G401 (cell line): ENCODE measurements at regions not wholly inside any gene's neighbourhood (a gene's known extent, or its start where the extent isn't known, plus 50 kb on each side); places are given as distances from the start of the nearest gene placed in this dataset.
"Not testable (repeated sequence)": the region's sequence is repeated elsewhere in the genome, so short reads cannot be mapped to it uniquely, and the experiment has no call there.

Experiments
- DNase-seq: peaks from one replicate; pipeline ENCODE4 v3.0.0-alpha.2; 2015; ENCODE audit warnings: low spot score
- in situ Hi-C: cut with HindIII; loops from 2 replicates; pipeline ENCODE4 v1.10.0; 2016; ENCODE audit warnings: low sequenced_read_pairs, mixed read lengths

DNA sequence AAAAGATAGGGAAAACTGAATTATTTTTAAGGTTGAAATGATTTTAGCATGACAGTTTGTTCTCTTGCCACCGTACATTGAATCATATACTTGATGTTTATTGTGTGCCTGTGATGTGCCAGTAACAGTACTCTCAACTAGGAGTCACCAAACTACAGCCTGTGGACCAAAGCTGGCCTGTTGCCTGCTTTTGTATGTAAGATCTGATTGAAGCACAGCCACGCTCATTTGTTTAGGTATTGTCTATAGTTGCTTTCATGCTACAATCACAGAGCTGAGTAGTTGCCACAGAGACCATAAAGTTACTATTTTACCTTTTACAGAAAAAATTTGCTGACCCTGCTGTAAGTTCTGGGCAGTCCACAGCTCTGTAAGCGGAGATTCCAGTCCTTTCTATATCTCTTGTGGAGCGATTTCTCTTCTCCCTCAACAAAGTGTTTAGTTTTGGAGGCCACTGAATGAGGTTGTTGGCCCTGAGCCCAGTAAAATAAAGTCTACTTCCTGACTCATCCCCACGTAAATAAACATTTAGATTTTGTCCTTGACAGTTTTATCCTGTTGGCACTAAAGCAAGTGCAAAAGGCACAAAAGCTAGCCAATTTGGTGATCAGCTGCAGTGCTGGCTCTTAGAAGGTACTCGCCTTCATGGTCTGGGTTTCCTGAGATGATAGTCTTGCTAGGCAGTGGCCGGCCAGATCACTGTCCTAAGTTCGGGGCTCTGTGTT lies 180.2 kb upstream of the ZNF92 start:
- in situ Hi-C loops, DNase-seq: not testable (repeated sequence)

DNA sequence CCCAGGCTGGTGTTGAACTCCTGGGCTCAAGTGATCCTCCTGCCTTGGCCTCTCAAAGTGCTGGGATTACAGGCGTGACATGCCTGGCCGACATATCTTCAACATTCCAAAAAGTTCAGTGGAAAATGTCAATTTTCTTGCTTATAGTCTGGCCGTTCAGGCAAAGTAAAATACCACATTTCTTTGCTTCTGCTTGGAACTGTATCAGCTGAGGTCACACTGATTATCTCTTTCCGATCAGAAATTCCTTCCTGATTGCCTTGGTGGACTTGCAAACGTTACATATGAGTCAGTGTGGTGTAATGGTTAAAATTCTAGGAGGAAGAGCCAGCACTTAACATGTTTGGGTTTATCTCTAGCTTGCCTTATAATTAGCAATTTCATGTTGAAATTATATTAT lies 170.6 kb upstream of the ERV3-1 start:
- in situ Hi-C loops = not testable (repeated sequence)

DNA sequence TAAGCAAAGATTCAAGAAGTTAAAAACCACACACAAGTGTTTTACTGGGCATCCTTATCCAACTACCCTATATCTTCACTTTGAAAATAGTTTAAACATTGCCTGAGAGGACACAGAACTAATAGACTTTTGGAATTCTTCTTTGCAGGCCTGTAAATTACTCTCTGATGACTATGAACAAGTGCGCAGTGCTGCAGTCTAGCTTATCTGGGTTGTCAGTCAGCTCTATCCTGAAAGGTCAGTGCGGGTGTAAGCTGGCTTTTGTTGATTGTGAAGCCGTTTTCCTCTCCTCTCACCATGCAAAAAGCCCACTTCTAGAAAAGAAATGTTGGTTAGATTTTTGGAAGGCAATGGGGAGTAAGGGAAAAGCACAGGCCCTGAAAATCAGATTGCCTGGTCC lies 143.6 kb upstream of the ERV3-1 start:
- DNase-seq, in situ Hi-C loops: not testable (repeated sequence)

More for the DNA sequence above, 170.6 kb upstream of the ERV3-1 start:
- not testable (repeated sequence) for DNase-seq

DNA sequence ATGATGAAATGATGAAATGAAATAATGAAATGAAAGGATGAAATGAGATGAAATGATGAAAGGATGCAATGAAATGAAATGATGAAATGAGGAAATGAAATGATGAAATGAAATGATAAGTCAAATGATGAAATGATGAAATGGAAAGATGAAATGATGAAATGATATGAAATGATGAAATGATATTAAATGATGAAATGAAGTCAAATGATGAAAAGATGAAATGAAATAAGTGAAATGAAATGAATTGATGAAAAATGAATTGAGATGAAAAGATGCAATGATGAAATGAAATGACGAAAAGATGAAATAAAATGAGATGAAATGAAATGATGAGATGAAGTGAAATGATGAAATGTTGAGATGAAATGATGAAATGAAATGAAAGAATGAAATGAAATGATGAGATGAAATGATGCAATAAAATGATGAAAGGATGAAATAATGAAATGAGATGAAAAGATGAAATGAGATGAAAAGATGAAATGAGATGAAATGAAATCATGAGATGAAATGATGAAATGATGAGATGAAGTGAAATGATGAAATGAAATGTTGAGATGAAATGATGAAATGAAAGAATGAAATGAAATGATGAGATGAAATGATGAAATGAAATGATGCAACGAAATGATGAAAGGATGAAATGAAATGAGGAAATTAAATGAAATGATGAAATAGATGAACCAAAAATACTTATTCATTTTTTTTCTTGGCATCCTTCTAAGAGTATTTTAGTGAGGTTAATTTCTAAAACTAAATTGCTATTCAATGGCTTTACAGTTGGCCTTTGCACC lies 139.8 kb upstream of the ERV3-1 start:
- in situ Hi-C loops, DNase-seq: not testable (repeated sequence)

DNA sequence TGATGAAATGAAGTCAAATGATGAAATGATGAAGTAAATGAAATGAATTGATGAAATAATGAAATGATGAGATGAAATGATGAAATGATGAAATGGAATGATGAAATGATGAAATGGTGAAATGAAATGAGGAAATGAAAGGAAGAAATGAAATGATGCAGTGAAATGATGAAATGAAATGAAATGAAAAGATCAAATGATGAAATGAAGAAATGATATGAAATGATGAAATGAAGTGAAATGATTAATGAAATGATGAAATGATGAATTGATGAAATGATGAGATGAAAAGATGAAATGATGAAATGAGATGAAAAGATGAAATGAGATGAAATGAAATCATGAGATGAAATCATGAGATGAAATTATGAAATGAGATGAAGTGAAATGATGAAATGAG lies 139.2 kb upstream of the ERV3-1 start:
- in situ Hi-C loops, DNase-seq: not testable (repeated sequence)

DNA sequence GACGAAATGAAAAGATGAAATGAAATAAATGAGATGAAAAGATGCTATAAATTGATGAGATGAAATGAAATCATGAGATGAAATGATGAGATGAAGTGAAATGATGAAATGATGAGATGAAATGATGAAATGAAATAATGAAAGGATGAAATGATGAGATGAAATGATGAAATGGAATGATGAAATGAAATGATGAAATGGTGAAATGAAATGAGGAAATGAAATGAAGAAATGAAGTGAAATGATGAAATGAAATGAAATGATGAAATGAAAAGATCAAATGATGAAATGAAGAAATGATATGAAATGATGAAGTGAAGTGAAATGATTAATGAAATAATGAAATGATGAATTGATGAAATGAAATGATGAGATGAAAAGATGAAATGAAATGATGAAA lies 138.5 kb upstream of the ERV3-1 start:
- DNase-seq, in situ Hi-C loops: not testable (repeated sequence)

DNA sequence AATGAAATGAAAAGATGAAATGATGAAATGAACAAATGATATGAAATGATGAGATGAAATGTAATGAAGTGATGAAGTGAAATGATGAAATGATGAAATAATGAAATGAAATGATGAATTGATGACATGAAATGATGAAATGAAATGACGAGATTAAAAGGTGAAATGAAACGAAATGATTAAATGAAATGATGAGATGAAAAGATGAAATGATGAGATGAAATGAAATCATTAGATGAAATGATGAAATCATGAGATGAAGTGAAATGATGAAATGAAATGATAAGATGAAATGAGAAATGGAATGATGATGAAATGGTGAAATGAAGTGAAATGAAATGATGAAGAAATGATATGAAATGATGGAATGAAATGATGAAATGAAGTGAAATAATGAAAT lies 138.1 kb upstream of the ERV3-1 start:
- DNase-seq, in situ Hi-C loops: not testable (repeated sequence)

DNA sequence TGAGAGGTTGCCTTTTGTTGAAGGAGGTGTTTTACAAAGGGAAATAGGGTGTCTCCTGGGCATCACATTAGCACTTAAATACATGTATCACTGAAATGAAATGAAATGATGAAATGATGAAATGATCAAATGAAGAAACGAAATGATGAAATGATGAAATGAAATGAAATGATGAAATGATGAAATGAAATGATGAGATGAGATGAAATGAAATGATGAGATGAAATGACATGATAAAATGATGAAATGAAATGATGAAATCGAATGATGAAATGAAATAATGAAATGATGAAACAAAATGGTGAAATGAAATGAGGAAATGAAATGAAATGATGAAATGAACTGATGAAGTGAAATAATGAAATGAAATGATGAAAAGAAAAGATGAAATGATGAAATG lies 137.6 kb upstream of the ERV3-1 start:
- DNase-seq, in situ Hi-C loops: not testable (repeated sequence)

DNA sequence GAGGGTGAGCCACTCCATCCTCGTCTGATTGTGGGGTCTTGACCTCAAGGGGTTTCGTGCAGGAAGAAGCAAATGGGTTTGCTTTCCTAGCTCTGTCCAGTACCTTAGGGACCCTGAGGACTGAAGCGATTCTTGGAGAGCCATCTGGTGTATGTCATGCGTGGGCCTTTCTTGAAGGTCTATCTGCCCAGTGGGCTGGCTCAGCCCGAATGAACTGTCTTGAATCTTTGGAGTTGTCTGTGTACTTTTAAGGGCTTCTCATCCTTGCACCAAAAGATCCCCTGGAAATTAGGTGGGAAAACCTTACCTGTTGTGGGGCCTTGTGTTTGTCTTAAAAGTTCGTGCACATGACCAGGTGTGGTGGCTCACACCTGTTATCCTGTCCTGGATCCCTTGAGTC lies 135.4 kb upstream of the ERV3-1 start:
- DNase-seq, in situ Hi-C loops: not testable (repeated sequence)

DNA sequence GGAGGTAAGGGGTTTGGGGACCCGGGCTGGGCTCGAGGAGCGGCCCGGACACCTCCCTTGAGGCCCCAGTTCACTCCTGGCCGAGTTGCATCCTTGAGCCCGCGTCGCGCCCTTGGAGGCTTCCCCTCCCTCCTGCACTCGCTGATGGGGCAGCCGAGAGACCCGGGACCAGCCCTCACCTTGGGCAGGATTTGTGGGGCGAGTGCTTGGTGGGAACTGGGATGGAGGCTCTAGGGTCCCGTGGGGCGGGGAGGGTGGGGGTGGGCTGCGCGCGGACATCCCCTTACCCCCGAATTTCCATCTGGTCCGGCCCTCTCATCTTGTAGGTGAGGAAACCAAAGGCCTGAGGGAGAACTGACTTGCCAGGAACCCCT lies 134.9 kb upstream of the ERV3-1 start:
- DNase-seq, in situ Hi-C loops: not testable (repeated sequence)

DNA sequence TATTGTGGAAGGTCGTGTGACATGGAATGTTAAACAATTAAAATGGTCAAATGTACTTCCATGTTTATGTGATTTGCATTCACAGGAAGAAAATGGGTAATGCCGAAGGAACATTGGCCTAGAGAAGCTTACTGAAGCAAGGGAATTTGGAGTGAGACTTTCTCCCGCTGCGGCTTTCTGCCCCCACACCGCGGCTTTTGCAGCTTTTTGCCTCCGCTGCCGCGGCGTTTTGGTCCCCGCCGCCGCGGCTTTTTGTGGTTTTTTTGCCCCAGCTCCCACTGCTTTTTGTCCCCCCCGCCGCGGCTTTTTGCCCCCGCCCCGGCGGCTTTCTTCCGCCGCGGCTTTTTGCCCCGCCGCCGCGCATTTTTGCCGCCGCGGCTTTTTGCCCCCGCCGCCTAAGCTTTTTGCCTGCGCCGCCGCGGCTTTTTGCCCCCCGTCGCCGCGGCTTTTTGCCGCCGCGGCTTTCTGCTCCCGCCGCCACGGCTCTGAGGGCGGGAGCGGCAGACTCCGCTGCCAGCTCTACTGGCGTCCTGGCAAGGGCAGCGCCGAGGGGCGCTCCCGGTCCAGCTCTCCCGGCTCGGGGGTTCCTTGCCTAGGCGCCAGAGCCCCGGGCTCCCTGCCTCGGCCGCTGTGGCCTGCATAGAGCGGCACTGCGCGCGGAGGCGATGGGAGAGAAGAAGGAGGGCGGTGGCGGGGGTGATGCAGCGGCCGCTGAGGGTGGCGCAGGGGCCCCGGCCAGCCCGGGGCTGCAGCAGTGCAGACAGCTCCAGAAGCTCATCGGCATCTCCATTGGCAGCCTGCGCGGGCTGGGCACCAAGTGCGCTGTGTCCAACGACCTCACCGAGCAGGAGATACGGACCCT lies 134.3 kb upstream of the ERV3-1 start:
- DNase-seq, in situ Hi-C loops: not testable (repeated sequence)

DNA sequence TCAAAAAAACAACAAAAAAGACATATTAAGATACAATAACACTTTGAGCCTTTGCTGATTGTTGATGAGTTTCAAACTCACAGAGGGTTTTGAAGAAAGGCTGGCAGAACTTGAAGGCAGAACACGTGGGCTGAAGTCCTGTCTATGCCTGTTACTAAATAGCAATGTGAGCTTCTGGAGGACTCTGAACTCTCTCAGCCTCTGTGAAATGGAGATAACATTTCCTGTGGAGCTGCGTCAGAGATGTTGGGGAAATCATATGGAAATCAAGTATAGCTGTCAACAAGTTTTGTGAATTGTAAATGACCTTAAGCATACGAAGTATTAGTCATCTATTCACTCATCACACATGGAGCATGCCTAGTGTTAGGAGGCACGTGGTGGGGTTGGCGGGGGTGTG lies 130.4 kb upstream of the ERV3-1 start:
- in situ Hi-C loops, DNase-seq: not testable (repeated sequence)

DNA sequence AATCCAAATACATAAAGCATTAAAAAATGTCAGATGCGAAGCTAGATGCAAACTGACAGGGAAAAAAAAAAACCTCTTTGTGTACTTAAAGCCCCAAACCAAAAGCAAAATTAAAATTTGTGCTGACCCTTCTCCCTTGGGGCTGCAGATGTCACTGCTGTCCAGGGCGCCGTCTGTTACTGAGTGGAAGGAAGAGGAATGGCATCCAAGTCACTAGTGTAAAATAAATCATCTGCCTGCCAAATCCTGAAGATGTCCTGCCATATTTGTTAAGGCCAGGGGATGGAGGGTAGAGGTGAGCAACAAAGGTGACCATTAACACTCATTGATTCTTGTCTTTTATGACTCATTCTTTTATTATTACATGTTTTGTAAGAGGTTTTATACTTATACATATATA lies 126.6 kb upstream of the ERV3-1 start:
- in situ Hi-C loops, DNase-seq: not testable (repeated sequence)

DNA sequence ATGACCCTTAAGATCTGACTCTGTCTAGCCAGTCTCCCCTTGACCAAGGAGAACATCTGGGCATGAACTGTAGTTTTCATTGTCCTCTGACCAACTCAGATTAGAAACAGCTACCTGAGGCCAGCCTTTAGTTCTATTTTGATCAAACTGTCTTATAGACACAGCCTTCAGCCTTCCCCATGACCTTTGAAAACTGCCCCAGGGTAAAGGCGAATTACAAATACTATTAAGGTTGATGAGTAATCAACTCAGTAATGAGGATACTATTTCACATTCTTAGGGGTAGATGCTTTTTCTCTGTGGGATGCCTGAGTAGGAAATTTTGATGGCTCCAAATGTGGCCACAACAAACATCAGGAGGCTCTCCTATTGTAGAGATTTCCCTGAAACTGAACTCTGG lies 125.8 kb upstream of the ERV3-1 start:
- in situ Hi-C loops = not testable (repeated sequence)

DNA sequence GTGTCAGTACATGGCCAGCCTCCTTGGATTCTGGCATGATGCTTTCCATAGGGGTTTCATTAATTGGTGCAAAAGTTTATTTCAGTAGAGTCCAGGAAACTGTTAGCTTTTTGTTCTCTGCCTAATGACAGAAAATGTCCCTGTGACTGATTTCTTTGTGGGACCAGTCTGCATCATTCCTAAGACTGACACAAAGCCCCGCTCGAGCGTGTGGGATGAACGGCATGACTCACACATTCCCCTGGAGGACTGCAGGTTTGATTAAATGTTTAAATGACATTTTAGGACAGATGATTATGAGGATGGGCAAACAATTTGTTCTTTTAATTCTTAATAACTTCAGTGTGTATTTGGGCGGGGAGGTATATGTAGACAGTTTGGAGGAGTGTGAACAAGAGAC lies 120.9 kb upstream of the ERV3-1 start:
- in situ Hi-C loops, DNase-seq: not testable (repeated sequence)

More for the DNA sequence above, 125.8 kb upstream of the ERV3-1 start:
- DNase-seq = not testable (repeated sequence)

DNA sequence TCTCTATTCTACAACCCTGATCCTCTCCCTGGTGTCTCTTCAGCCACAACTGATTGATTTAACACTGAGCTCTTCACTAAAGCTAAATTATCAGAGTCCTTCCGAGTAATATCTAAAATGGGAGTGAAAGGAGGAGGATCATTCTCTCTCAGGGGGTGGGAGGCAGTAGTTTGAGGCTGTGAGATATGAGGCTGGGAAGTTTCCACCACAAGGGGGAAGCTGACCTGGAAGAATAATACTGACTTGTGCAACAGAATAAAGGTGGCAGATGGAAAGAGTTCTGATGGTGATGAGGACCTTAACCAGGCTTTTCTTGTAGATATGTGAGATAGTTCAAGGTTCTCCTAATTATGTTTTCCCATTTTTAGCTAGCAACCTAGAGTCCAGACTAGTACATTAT lies 118.1 kb upstream of the ERV3-1 start:
- in situ Hi-C loops, DNase-seq: not testable (repeated sequence)

DNA sequence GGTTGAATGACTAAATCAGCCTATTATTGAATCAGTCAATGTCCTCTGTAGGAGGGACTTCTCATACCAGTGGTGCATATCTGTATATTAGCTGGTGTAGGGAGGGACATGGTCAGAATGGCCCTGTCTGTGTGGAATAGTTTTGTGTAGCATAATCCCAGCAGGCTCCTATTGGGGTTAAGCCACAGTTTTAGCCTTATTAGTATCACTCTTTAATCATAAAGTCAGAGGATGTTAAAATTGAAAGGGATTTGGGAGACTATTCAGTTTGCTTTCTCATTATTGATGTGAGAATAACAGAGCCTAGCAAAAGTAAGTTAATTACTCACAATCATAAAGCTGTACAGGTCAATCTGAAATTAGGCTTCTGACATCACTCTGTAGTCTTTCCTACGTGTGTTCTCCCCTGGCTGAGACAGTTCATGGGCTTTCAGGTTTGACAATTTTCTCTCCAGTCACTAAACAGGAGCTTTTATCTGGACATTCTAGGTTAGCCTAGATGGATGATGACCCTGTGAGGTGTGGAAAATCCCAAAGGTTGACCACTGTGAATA lies 99.2 kb upstream of the ERV3-1 start:
- in situ Hi-C loops, DNase-seq: not testable (repeated sequence)

DNA sequence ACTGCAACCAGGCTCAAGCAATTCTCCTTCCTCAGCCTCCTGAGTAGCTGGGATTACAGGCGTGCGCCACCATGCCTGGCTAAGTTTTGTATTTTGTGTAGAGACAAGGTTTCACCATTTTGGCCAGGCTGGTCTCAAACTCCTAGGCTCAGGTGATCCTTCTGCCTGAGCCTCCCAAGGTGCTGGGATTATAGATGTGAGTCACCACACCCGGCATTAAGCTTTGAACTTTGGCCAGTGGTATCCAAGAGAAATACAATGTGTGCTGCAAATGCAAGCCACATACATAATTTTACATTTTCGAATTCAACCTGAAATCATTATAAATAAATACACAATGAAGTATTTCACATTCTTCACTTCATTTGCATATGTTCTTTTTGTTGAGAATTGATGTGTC lies 94.0 kb upstream of the ERV3-1 start:
- DNase-seq, in situ Hi-C loops: not testable (repeated sequence)

DNA sequence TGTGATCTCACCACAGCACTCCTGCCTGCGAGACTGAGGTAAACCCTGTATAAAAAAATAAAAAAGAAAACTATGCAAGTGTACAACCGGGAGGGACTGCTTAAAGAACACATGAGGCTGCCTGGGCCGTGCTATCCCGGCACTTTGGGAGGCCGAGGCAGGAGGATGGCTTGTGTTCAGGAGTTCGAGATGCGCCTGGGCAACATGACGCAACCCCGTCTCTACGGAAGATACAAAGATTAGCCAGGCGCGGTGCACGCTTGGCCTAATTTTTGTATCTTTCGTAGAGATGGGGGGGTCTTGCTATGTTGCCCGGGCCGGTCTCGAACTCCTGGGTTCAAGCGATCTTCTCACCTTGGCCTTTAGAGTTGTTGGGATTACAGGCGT lies 75.2 kb upstream of the ERV3-1 start:
- in situ Hi-C loops, DNase-seq: not testable (repeated sequence)
